Esophagus muscularis mucosa (tissue), 4 donors: ENCODE measurements at regions not wholly inside any gene's neighbourhood (a gene's known extent, or its start where the extent isn't known, plus 50 kb on each side); places are given as distances from the start of the nearest gene placed in this dataset.

Source experiments
- CTCF ChIP-seq, 3 experiments: fragments of 200-600 bp in 2 of 3; fragments of 450-650 bp in 1 of 3; sonication (generic) in 2 of 3; IDR thresholded peaks; one replicate each; pipeline ENCODE4 v1.5.1; 2017 to 2019; ENCODE audit warnings: antibody characterized with exemption in 3 of 3, mild to moderate bottlenecking in 2 of 3, moderate library complexity in 1 of 3
- EP300 ChIP-seq: sonication (generic); formaldehyde crosslinking; IDR thresholded peaks from one replicate; pipeline ENCODE4 v1.6.1; 2017; ENCODE audit warnings: antibody characterized with exemption
- POLR2A ChIP-seq: fragments of 450-650 bp; IDR thresholded peaks from one replicate; pipeline ENCODE4 v1.6.1; 2017; ENCODE audit warnings: antibody characterized with exemption, moderate library complexity, mild to moderate bottlenecking, low read depth

DNA sequence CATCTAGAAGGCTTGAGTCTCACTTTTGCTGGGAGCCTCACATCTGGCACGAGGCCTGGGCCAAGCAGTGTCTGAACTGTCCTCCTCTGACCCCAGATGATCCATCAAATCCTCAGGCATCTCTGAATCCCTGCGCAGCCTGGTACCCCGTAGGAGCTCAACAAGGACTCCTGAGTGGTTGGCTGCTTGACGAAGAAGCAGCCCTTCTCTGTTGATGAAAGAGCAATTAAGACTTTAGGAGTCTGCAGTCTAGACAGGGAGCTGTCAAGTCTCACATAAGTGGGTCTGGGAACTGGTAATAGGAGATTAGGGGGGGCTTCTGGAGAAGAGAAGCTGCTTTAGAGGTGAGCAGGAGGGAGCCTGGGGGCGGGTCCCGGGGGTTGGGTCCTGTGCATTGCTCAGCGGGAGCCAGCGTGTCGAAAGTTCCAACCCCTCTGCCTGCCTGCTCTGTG lies 326.0 kb downstream of the RPS24 start:
- TF ChIP-seq CTCF (IDR thresholded peaks at IDR 0.05) (no peak), EP300 (no peak), POLR2A (no peak)
